ENCODE measurements at regions not wholly inside any gene's neighbourhood (a gene's known extent, or its start where the extent isn't known, plus 50 kb on each side); places are given as distances from the start of the nearest gene placed in this dataset.

GRCh38 chr2:191488135-191488534, 189.8 kb upstream of the NABP1 start:
- ATAC-seq (ENCODE audit: insufficient read depth, low FRiP score) (no peak), DNase-seq (no peak)
- H3K4me1 ChIP-seq (ENCODE audit: control insufficient read depth in 5 of 5, insufficient read depth in 5 of 5, low read length in 5 of 5): peaks cover 0 to 13% (median 6%) of the 10 kb centered on the region in 5 donors
- peaks cover 0 to 6% (median 2%) of the 10 kb centered on the region in 4 donors for H3K9me3 ChIP-seq (ENCODE audit: control insufficient read depth in 4 of 4, insufficient read depth in 3 of 4, low read length in 3 of 4)
- H3K9ac ChIP-seq (ENCODE audit: insufficient read depth in 1 of 2, low read length in 2 of 2): no peak overlapping the region
- no peaks in the 10 kb centered on the region for H3K36me3 ChIP-seq (ENCODE audit: control insufficient read depth in 4 of 4, insufficient read depth in 4 of 4, low read length in 4 of 4)
- H3K27ac ChIP-seq (ENCODE audit: low read depth in 1 of 2, low read length in 1 of 2): no peak overlapping the region
- H3K4me3 ChIP-seq: no peak overlapping the region
- 56 to 70% methylated on average over 7 of the region's 7 CpGs for WGBS, 2 donors
- no peaks in the 10 kb centered on the region for H3K27me3 ChIP-seq (ENCODE audit: control insufficient read depth in 3 of 3, insufficient read depth in 3 of 3, low read length in 2 of 3)
- TF ChIP-seq CTCF (IDR thresholded peaks at IDR 0.05; ENCODE audit: control extremely low read depth, extremely low read depth): no peak

GRCh38 chr2:191489177-191489576, 188.8 kb upstream of the NABP1 start:
- H3K9ac ChIP-seq (ENCODE audit: insufficient read depth in 1 of 2, low read length in 2 of 2): no peak overlapping the region
- no peak for ATAC-seq (ENCODE audit: insufficient read depth, low FRiP score)
- H3K4me1 ChIP-seq (ENCODE audit: control insufficient read depth in 5 of 5, insufficient read depth in 5 of 5, low read length in 5 of 5): peaks cover 0 to 13% (median 6%) of the 10 kb centered on the region in 5 donors
- DNase-seq: peak in 1 of 3 donors; percentile 31
- H3K9me3 ChIP-seq (ENCODE audit: control insufficient read depth in 4 of 4, insufficient read depth in 3 of 4, low read length in 3 of 4): no peaks in the 10 kb centered on the region
- no peak overlapping the region for H3K4me3 ChIP-seq
- TF ChIP-seq CTCF (IDR thresholded peaks at IDR 0.05; ENCODE audit: control extremely low read depth, extremely low read depth): no peak
- WGBS, 2 donors: 87 to 89% methylated on average over 2 of the region's 2 CpGs
- H3K27me3 ChIP-seq (ENCODE audit: control insufficient read depth in 3 of 3, insufficient read depth in 3 of 3, low read length in 2 of 3): no peaks in the 10 kb centered on the region
- H3K36me3 ChIP-seq (ENCODE audit: control insufficient read depth in 4 of 4, insufficient read depth in 4 of 4, low read length in 4 of 4): no peaks in the 10 kb centered on the region
- no peak overlapping the region for H3K27ac ChIP-seq (ENCODE audit: low read depth in 1 of 2, low read length in 1 of 2)

- Histone ChIP-seq H3K9me3 (ENCODE audit: control insufficient read depth in 4 of 4, insufficient read depth in 3 of 4, low read length in 3 of 4) (no peaks in the 10 kb centered on the region), H3K27ac (ENCODE audit: low read depth in 1 of 2, low read length in 1 of 2) (no peak overlapping the region), H3K9ac (ENCODE audit: insufficient read depth in 1 of 2, low read length in 2 of 2) (no peak overlapping the region), H3K27me3 (ENCODE audit: control insufficient read depth in 3 of 3, insufficient read depth in 3 of 3, low read length in 2 of 3) (no peaks in the 10 kb centered on the region), H3K4me3 (no peak overlapping the region), H3K4me1 (ENCODE audit: control insufficient read depth in 5 of 5, insufficient read depth in 5 of 5, low read length in 5 of 5) (peaks cover 0 to 22% (median 9%) of the 10 kb centered on the region in 5 donors), H3K36me3 (ENCODE audit: control insufficient read depth in 4 of 4, insufficient read depth in 4 of 4, low read length in 4 of 4) (no peaks in the 10 kb centered on the region)
- DNase-seq (no peak), ATAC-seq (ENCODE audit: insufficient read depth, low FRiP score) (no peak)
- WGBS, 2 donors: 92 to 93% methylated on average over 2 of the region's 2 CpGs
- no peak for TF ChIP-seq CTCF (IDR thresholded peaks at IDR 0.05; ENCODE audit: control extremely low read depth, extremely low read depth)
These were observed 181.1 kb upstream of the NABP1 start for GRCh38 chr2:191496838-191497237.

GRCh38 chr2:191497822-191498221, 180.1 kb upstream of the NABP1 start:
- WGBS, 2 donors: 68 to 79% methylated on average over 3 of the region's 3 CpGs
- Histone ChIP-seq H3K9ac (ENCODE audit: insufficient read depth in 1 of 2, low read length in 2 of 2) (no peak overlapping the region), H3K36me3 (ENCODE audit: control insufficient read depth in 4 of 4, insufficient read depth in 4 of 4, low read length in 4 of 4) (no peaks in the 10 kb centered on the region), H3K27me3 (ENCODE audit: control insufficient read depth in 3 of 3, insufficient read depth in 3 of 3, low read length in 2 of 3) (no peaks in the 10 kb centered on the region), H3K4me1 (ENCODE audit: control insufficient read depth in 5 of 5, insufficient read depth in 5 of 5, low read length in 5 of 5) (peaks cover 0 to 22% (median 9%) of the 10 kb centered on the region in 5 donors), H3K27ac (ENCODE audit: low read depth in 1 of 2, low read length in 1 of 2) (no peak overlapping the region), H3K9me3 (ENCODE audit: control insufficient read depth in 4 of 4, insufficient read depth in 3 of 4, low read length in 3 of 4) (no peaks in the 10 kb centered on the region), H3K4me3 (no peak overlapping the region)
- ATAC-seq (ENCODE audit: insufficient read depth, low FRiP score) (no peak), DNase-seq (no peak)
- no peak for TF ChIP-seq CTCF (IDR thresholded peaks at IDR 0.05; ENCODE audit: control extremely low read depth, extremely low read depth)
